Panc1 (cell line): ENCODE measurements at regions not wholly inside any gene's neighbourhood (a gene's known extent, or its start where the extent isn't known, plus 50 kb on each side); places are given as distances from the start of the nearest gene placed in this dataset.

Source experiments
- CTCF ChIP-seq: fragments of 450-650 bp; IDR thresholded peaks from 2 replicates; pipeline ENCODE4 v1.5.1; 2017; ENCODE audit warnings: mild to moderate bottlenecking
- POLR2AphosphoS5 ChIP-seq: IDR thresholded peaks from 2 replicates; pipeline ENCODE4 v1.6.1; 2012; ENCODE audit warnings: mild to moderate bottlenecking, low read depth, low read length, moderate library complexity
- REST ChIP-seq, 2 experiments: IDR thresholded peaks; 2 replicates each; pipeline ENCODE4 v1.6.1; 2011 to 2012; ENCODE audit warnings: low read depth in 2 of 2, control low read depth in 1 of 2, low read length in 1 of 2, mild to moderate bottlenecking in 1 of 2, moderate library complexity in 1 of 2; ENCODE audit not compliant: insufficient read depth in 1 of 2

GRCh38 chr15:38046257-38047051 lies 112.0 kb downstream of the TMCO5A start:
- TF ChIP-seq POLR2AphosphoS5 = no peak
- no peak for TF ChIP-seq CTCF
- TF ChIP-seq REST (IDR thresholded peaks at IDR 0.05; ENCODE audit: insufficient read depth in 1 of 2, low read depth in 2 of 2, low read length in 1 of 2) = no peak
